HUES6 (cell line): ENCODE measurements at regions not wholly inside any gene's neighbourhood (a gene's known extent, or its start where the extent isn't known, plus 50 kb on each side); places are given as distances from the start of the nearest gene placed in this dataset.
"Not testable (repeated sequence)": the region's sequence is repeated elsewhere in the genome, so short reads cannot be mapped to it uniquely, and the experiment has no call there.

ENCODE experiments used
- H3K27ac ChIP-seq: 2 replicates; pipeline ENCODE4 v1.7.0; 2013; ENCODE audit warnings: low read depth, mild to moderate bottlenecking, low read length, inconsistent platforms
- H3K27me3 ChIP-seq: 2 replicates; pipeline ENCODE4 v1.6.1; 2013; ENCODE audit warnings: low read length; ENCODE audit not compliant: control insufficient read depth, insufficient read depth
- H3K36me3 ChIP-seq: 2 replicates; pipeline ENCODE4 v1.6.1; 2013; ENCODE audit warnings: low read length; ENCODE audit not compliant: control insufficient read depth, insufficient read depth
- H3K4me1 ChIP-seq: 2 replicates; pipeline ENCODE4 v1.6.1; 2013; ENCODE audit warnings: low read length; ENCODE audit not compliant: control insufficient read depth, insufficient read depth
- H3K4me3 ChIP-seq: 2 replicates; pipeline ENCODE4 v1.5.1; 2013; ENCODE audit warnings: low read depth, low read length
- H3K9ac ChIP-seq: one replicate; pipeline ENCODE4 v1.6.1; 2013; ENCODE audit warnings: mild to moderate bottlenecking, low read length
- H3K9me3 ChIP-seq: 2 replicates; pipeline ENCODE4 v1.6.1; 2013; ENCODE audit warnings: low read depth, low read length; ENCODE audit not compliant: control insufficient read depth, insufficient read depth

GRCh38 chr16:59997706-59998105 is 1263.6 kb upstream of the GOT2 start:
- no peak overlapping the region for H3K27ac ChIP-seq
- H3K4me3 ChIP-seq, result no peak overlapping the region
- H3K9me3 ChIP-seq, result peaks cover 28% of the 10 kb centered on the region
- H3K27me3 ChIP-seq, result no peaks in the 10 kb centered on the region
- H3K36me3 ChIP-seq, result no peaks in the 10 kb centered on the region
- H3K4me1 ChIP-seq, result no peaks in the 10 kb centered on the region
- H3K9ac ChIP-seq, result no peak overlapping the region

- Histone ChIP-seq H3K4me1 (no peaks in the 10 kb centered on the region), H3K36me3 (no peaks in the 10 kb centered on the region), H3K4me3 (no peak overlapping the region), H3K27me3 (no peaks in the 10 kb centered on the region), H3K9ac (no peak overlapping the region), H3K9me3 (peaks cover 18% of the 10 kb centered on the region), H3K27ac (no peak overlapping the region)
These were observed 1259.0 kb upstream of the GOT2 start for GRCh38 chr16:59993101-59993500.

- Histone ChIP-seq H3K27me3 (no peaks in the 10 kb centered on the region), H3K27ac (no peak overlapping the region), H3K4me3 (no peak overlapping the region), H3K4me1 (no peaks in the 10 kb centered on the region), H3K36me3 (no peaks in the 10 kb centered on the region), H3K9me3 (peaks cover 18% of the 10 kb centered on the region), H3K9ac (no peak overlapping the region)
These were observed 1257.1 kb upstream of the GOT2 start for GRCh38 chr16:59991171-59991570.

GRCh38 chr16:59988591-59988990 is 1254.5 kb upstream of the GOT2 start:
- H3K9ac ChIP-seq, result no peak overlapping the region
- H3K9me3 ChIP-seq, result peaks cover 25% of the 10 kb centered on the region
- no peak overlapping the region for H3K27ac ChIP-seq
- H3K36me3 ChIP-seq, result no peaks in the 10 kb centered on the region
- H3K4me1 ChIP-seq, result no peaks in the 10 kb centered on the region
- H3K27me3 ChIP-seq, result no peaks in the 10 kb centered on the region
- H3K4me3 ChIP-seq, result no peak overlapping the region

- Histone ChIP-seq H3K9ac (no peak overlapping the region), H3K27ac (no peak overlapping the region), H3K9me3 (peaks cover 9% of the 10 kb centered on the region), H3K27me3 (no peaks in the 10 kb centered on the region), H3K4me1 (no peaks in the 10 kb centered on the region), H3K36me3 (no peaks in the 10 kb centered on the region), H3K4me3 (no peak overlapping the region)
These were observed 1241.8 kb upstream of the GOT2 start for GRCh38 chr16:59975953-59976352.

- no peaks in the 10 kb centered on the region for H3K36me3 ChIP-seq
- H3K9ac ChIP-seq, result no peak overlapping the region
- no peaks in the 10 kb centered on the region for H3K27me3 ChIP-seq
These were observed 1239.8 kb upstream of the GOT2 start for GRCh38 chr16:59973966-59974365.

GRCh38 chr16:59971264-59971663 is 1237.1 kb upstream of the GOT2 start:
- Histone ChIP-seq H3K27me3 (no peaks in the 10 kb centered on the region), H3K9ac (no peak overlapping the region), H3K36me3 (no peaks in the 10 kb centered on the region), H3K4me1 (no peaks in the 10 kb centered on the region), H3K27ac (no peak overlapping the region), H3K9me3 (peaks cover 6% of the 10 kb centered on the region), H3K4me3 (no peak overlapping the region)

More at GRCh38 chr16:59973966-59974365, 1239.8 kb upstream of the GOT2 start:
- H3K27ac ChIP-seq, result no peak overlapping the region
- H3K4me3 ChIP-seq, result no peak overlapping the region
- peaks cover 9% of the 10 kb centered on the region for H3K9me3 ChIP-seq
- H3K4me1 ChIP-seq, result no peaks in the 10 kb centered on the region

- Histone ChIP-seq H3K27ac (no peak overlapping the region), H3K4me1 (no peaks in the 10 kb centered on the region), H3K9me3 (no peaks in the 10 kb centered on the region), H3K4me3 (no peak overlapping the region), H3K36me3 (no peaks in the 10 kb centered on the region), H3K9ac (no peak overlapping the region), H3K27me3 (no peaks in the 10 kb centered on the region)
These were observed 1230.3 kb upstream of the GOT2 start for GRCh38 chr16:59964232-59964924.

- H3K27ac ChIP-seq, result no peak overlapping the region
- no peaks in the 10 kb centered on the region for H3K27me3 ChIP-seq
- no peak overlapping the region for H3K4me3 ChIP-seq
- no peaks in the 10 kb centered on the region for H3K36me3 ChIP-seq
- no peaks in the 10 kb centered on the region for H3K9me3 ChIP-seq
- no peak overlapping the region for H3K9ac ChIP-seq
- H3K4me1 ChIP-seq, result no peaks in the 10 kb centered on the region
These were observed 1225.2 kb upstream of the GOT2 start for GRCh38 chr16:59959311-59959710.

- Histone ChIP-seq H3K27ac (no peak overlapping the region), H3K27me3 (no peaks in the 10 kb centered on the region), H3K4me3 (no peak overlapping the region), H3K36me3 (no peaks in the 10 kb centered on the region), H3K4me1 (no peaks in the 10 kb centered on the region), H3K9ac (no peak overlapping the region), H3K9me3 (no peaks in the 10 kb centered on the region)
These were observed 1216.3 kb upstream of the GOT2 start for GRCh38 chr16:59950431-59950830.

- H3K4me3 ChIP-seq, H3K36me3 ChIP-seq, H3K9me3 ChIP-seq, H3K27me3 ChIP-seq, H3K4me1 ChIP-seq, H3K27ac ChIP-seq, H3K9ac ChIP-seq: not testable (repeated sequence)
These were observed 1209.9 kb upstream of the GOT2 start for GRCh38 chr16:59944041-59944440.
